A549 (cell line): ENCODE measurements at regions not wholly inside any gene's neighbourhood (a gene's known extent, or its start where the extent isn't known, plus 50 kb on each side); places are given as distances from the start of the nearest gene placed in this dataset.

Experiments used
- ATAC-seq, 2 experiments: fragments of 200-7000 bp in 1 of 2; fragments of >200 bp in 1 of 2; cut with Nextera tagmentation in 1 of 2; cut with Tn5 transposase in 1 of 2; 3 replicates each; pipeline versions ENCODE4 v1.8.0 to v1.9.1; 2018 to 2020; ENCODE audit warnings: mild to moderate bottlenecking in 1 of 2, moderate library complexity in 1 of 2
- CTCF ChIA-PET: fragments of 300-600 bp; sonication (Branson Sonifier 250); formaldehyde crosslinking; extraction: SDS; loops from one replicate; lab custom pipeline; 2021; ENCODE audit warnings: antibody characterized with exemption, inconsistent platforms; lab: Yijun Ruan, JAX
- POLR2A ChIA-PET: fragments of 350-600 bp; formaldehyde crosslinking; extraction: SDS; loops from one replicate; lab custom pipeline; 2021; ENCODE audit warnings: antibody characterized with exemption, inconsistent platforms; lab: Yijun Ruan, JAX
- DNase-seq, 2 experiments: peaks; one replicate each; pipeline versions ENCODE4 v3.0.0 to v3.0.0-alpha.2; 2011 to 2016; ENCODE audit warnings: low read depth in 1 of 2, low spot score in 1 of 2
- FAIRE-seq: peaks from 2 replicates; lab custom pipeline; 2011; peaks lifted over from hg19 to GRCh38; lab: Jason Lieb, UNC
- H3K27ac ChIP-seq, 2 experiments: fragments of >200 bp; sonication (Bioruptor Twin); formaldehyde crosslinking; 3 replicates each; pipeline ENCODE4 v1.5.1; 2016 to 2017
- H3K4me1 ChIP-seq: fragments of >200 bp; sonication (Bioruptor Twin); formaldehyde crosslinking; 3 replicates; pipeline ENCODE4 v1.6.1; 2016
- H3K4me2 ChIP-seq: fragments of >200 bp; sonication (Bioruptor Twin); formaldehyde crosslinking; 3 replicates; pipeline ENCODE4 v1.6.1; 2016
- H3K4me3 ChIP-seq: fragments of >200 bp; sonication (Bioruptor Twin); formaldehyde crosslinking; 3 replicates; pipeline ENCODE4 v1.5.1; 2016
- H3K9me3 ChIP-seq: fragments of >200 bp; sonication (Bioruptor Twin); formaldehyde crosslinking; 3 replicates; pipeline ENCODE4 v1.6.1; 2016
- CBX2 ChIP-seq: fragments of 200-600 bp; sonication (generic); IDR thresholded peaks from 2 replicates; pipeline ENCODE4 v1.6.1; 2016; ENCODE audit warnings: low read depth, mild to moderate bottlenecking, borderline replicate concordance
- CHD2 ChIP-seq: fragments of 150-350 bp; IDR thresholded peaks from 2 replicates; pipeline ENCODE4 v1.6.1; 2014; ENCODE audit warnings: low read length; ENCODE audit not compliant: partially characterized antibody
- CHD4 ChIP-seq: fragments of 200-600 bp; sonication (generic); IDR thresholded peaks from 2 replicates; pipeline ENCODE4 v1.6.1; 2016; ENCODE audit warnings: antibody characterized with exemption, mild to moderate bottlenecking, borderline replicate concordance
- EHMT2 ChIP-seq: fragments of 200-600 bp; sonication (generic); IDR thresholded peaks from 2 replicates; pipeline ENCODE4 v1.6.1; 2016; ENCODE audit warnings: antibody characterized with exemption, low read depth, mild to moderate bottlenecking, moderate library complexity
- EP300 ChIP-seq, 2 experiments: fragments of >200 bp; sonication (Bioruptor Twin); formaldehyde crosslinking; IDR thresholded peaks; 2 replicates in 1 of 2; 3 replicates in 1 of 2; pipeline ENCODE4 v1.6.1; 2016 to 2017
- ESRRA ChIP-seq: fragments of 150-350 bp; IDR thresholded peaks from 2 replicates; pipeline ENCODE4 v1.6.1; 2014; ENCODE audit warnings: mild to moderate bottlenecking, low read length, borderline replicate concordance
- FOSB ChIP-seq: fragments of 250-450 bp; sonication (Bioruptor Pico); IDR thresholded peaks from 2 replicates; pipeline ENCODE4 v1.5.0; 2020; ENCODE audit warnings: mild to moderate bottlenecking, moderate library complexity
- FOXS1 ChIP-seq: fragments of 250-450 bp; sonication (Bioruptor Pico); IDR thresholded peaks from 2 replicates; pipeline ENCODE4 v1.5.0; 2020; ENCODE audit warnings: mild to moderate bottlenecking, moderate library complexity
- GATA3 ChIP-seq: IDR thresholded peaks from 2 replicates; pipeline ENCODE4 v1.6.1; 2012; ENCODE audit warnings: borderline replicate concordance
- HDAC2 ChIP-seq: fragments of 200-600 bp; sonication (generic); IDR thresholded peaks from 2 replicates; pipeline ENCODE4 v1.6.1; 2016
- HOXA7 ChIP-seq: fragments of 250-450 bp; sonication (Bioruptor Pico); IDR thresholded peaks from 2 replicates; pipeline ENCODE4 v1.5.0; 2020; ENCODE audit warnings: mild to moderate bottlenecking, moderate library complexity
- HOXB13 ChIP-seq: fragments of 250-450 bp; sonication (Bioruptor Pico); IDR thresholded peaks from 2 replicates; pipeline ENCODE4 v1.5.0; 2020; ENCODE audit warnings: low read depth, mild to moderate bottlenecking, moderate library complexity
- HOXB5 ChIP-seq: fragments of 250-450 bp; sonication (Bioruptor Pico); IDR thresholded peaks from 2 replicates; pipeline ENCODE4 v1.5.0; 2020; ENCODE audit warnings: mild to moderate bottlenecking, moderate library complexity
- KDM1A ChIP-seq: fragments of 200-600 bp; sonication (generic); IDR thresholded peaks from 2 replicates; pipeline ENCODE4 v1.6.1; 2016; ENCODE audit warnings: low read depth, mild to moderate bottlenecking
- KDM5A ChIP-seq: fragments of 200-600 bp; sonication (generic); IDR thresholded peaks from 2 replicates; pipeline ENCODE4 v1.6.1; 2016; ENCODE audit warnings: antibody characterized with exemption, mild to moderate bottlenecking
- MAZ ChIP-seq: fragments of 150-350 bp; IDR thresholded peaks from 2 replicates; pipeline ENCODE4 v1.6.1; 2014; ENCODE audit warnings: antibody characterized with exemption, low read depth, low read length, borderline replicate concordance
- NR3C1 ChIP-seq: fragments of >200 bp; sonication (Bioruptor Twin); formaldehyde crosslinking; IDR thresholded peaks from 3 replicates; pipeline ENCODE4 v1.6.1; 2017
- PHF8 ChIP-seq: fragments of 200-600 bp; sonication (generic); IDR thresholded peaks from 2 replicates; pipeline ENCODE4 v1.6.1; 2016; ENCODE audit warnings: low read depth, mild to moderate bottlenecking, antibody characterized with exemption, moderate library complexity, borderline replicate concordance
- POLR2A ChIP-seq: IDR thresholded peaks from 2 replicates; pipeline ENCODE4 v1.6.1; 2012; ENCODE audit warnings: mild to moderate bottlenecking, low read length
- POLR2AphosphoS2 ChIP-seq: conservative IDR thresholded peaks from 2 replicates; pipeline ENCODE4 v1.6.1; 2012; ENCODE audit warnings: low read length, improper control_type of control experiment, inconsistent platforms
- RAD21 ChIP-seq, 2 experiments: fragments of >200 bp in 1 of 2; sonication (Bioruptor Twin) in 1 of 2; formaldehyde crosslinking in 1 of 2; IDR thresholded peaks in 1 of 2; conservative IDR thresholded peaks in 1 of 2; 2 replicates in 1 of 2; 3 replicates in 1 of 2; pipeline ENCODE4 v1.6.1; 2012 to 2018; ENCODE audit warnings: inconsistent platforms in 1 of 2
- RARB ChIP-seq: fragments of 250-450 bp; sonication (Bioruptor Pico); IDR thresholded peaks from 2 replicates; pipeline ENCODE4 v1.8.0; 2021; ENCODE audit warnings: mild to moderate bottlenecking, moderate library complexity
- RCOR1 ChIP-seq: fragments of 150-350 bp; IDR thresholded peaks from 2 replicates; pipeline ENCODE4 v1.6.1; 2014; ENCODE audit warnings: antibody characterized with exemption, low read length, low read depth
- RFX5 ChIP-seq: fragments of 450-650 bp; IDR thresholded peaks from 2 replicates; pipeline ENCODE4 v1.7.1; 2014; ENCODE audit warnings: antibody characterized with exemption, mild to moderate bottlenecking, moderate library complexity
- SREBF2 ChIP-seq: fragments of 450-650 bp; IDR thresholded peaks from 2 replicates; pipeline ENCODE4 v1.6.1; 2014; ENCODE audit warnings: mild to moderate bottlenecking, moderate library complexity
- ZNF302 ChIP-seq: fragments of 250-450 bp; sonication (Bioruptor Pico); IDR thresholded peaks from 2 replicates; pipeline ENCODE4 v1.9.0; 2021; ENCODE audit warnings: inconsistent platforms, mild to moderate bottlenecking, moderate library complexity
- ZSCAN20 ChIP-seq: fragments of 250-450 bp; sonication (Bioruptor Pico); IDR thresholded peaks from 2 replicates; pipeline ENCODE4 v1.8.0; 2022; ENCODE audit warnings: mild to moderate bottlenecking, moderate library complexity
- WGBS: methylation state at CpG from one replicate; pipeline ENCODE4 v1.1.6; 2017; ENCODE audit errors: missing lambda C conversion rate; 5-methylcytosine and 5-hydroxymethylcytosine counted together
- TF ChIP-seq, protein P1 (sequence below): fragments of >200 bp; sonication (Bioruptor Twin); formaldehyde crosslinking; IDR thresholded peaks from 3 replicates; pipeline ENCODE4 v1.5.1; 2016
- TF ChIP-seq, protein P2 (sequence below): IDR thresholded peaks from 2 replicates; pipeline ENCODE4 v1.6.1; 2012
- TF ChIP-seq, protein P3 (sequence below): IDR thresholded peaks from 2 replicates; pipeline ENCODE4 v1.6.1; 2012; ENCODE audit warnings: low read depth, borderline replicate concordance
- TF ChIP-seq, protein P4 (sequence below): fragments of 200-600 bp; sonication (generic); IDR thresholded peaks from 2 replicates; pipeline ENCODE4 v1.6.1; 2016; ENCODE audit warnings: antibody characterized with exemption, mild to moderate bottlenecking, moderate library complexity

DNA sequence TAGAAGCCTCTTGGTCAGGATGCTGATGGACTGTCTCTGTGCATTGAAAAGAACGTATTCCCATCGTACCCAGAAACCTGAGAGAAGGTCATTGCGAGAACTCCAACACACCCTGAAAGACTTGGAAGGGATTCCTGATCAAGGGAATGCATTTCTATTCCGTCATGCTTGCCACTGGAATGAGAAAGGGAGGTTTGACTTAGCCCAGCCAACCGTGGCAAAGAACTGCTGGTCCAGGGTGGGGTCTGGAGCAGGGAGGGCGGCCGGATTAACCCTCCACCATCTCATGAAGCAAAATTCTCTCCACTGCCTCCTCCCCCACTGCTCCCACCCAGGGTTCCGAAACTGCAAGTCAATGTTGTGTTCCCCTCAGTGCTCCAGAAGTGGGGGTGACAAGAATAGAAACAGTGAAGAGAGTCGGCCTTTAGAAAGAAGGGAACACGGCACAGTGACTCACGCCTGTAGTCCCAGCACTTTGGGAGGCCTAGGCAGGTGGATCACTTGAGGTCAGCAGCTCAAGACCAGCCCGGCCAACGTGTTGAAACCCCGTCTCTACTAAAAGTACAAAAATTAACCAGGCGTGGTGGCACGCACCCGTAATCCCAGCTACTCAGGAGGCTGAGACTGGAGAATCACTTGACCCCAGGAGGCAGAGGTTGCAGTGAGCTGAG is 137.5 kb upstream of the MGMT start:
- Histone ChIP-seq H3K27ac (no peak overlapping the region), H3K9me3 (no peaks in the 10 kb centered on the region), H3K4me1 (no peaks in the 10 kb centered on the region), H3K4me2 (no peak overlapping the region), H3K4me3 (no peak overlapping the region)
- POLR2A ChIA-PET, result no interaction called here
- CTCF ChIA-PET, result no interaction called here
- ATAC-seq (no peak), DNase-seq (no peak), FAIRE-seq (no peak)
- 6% methylated on average over 17 of the region's 17 CpGs for WGBS
- TF ChIP-seq RCOR1 (no peak), EHMT2 (no peak), ZSCAN20 (no peak), CHD4 (no peak), NR3C1 (no peak), POLR2A (no peak), ESRRA (no peak), PHF8 (no peak), GATA3 (no peak), ZNF302 (CRISPR knock-in tag) (no peak)
- TF ChIP-seq, protein P1, sequence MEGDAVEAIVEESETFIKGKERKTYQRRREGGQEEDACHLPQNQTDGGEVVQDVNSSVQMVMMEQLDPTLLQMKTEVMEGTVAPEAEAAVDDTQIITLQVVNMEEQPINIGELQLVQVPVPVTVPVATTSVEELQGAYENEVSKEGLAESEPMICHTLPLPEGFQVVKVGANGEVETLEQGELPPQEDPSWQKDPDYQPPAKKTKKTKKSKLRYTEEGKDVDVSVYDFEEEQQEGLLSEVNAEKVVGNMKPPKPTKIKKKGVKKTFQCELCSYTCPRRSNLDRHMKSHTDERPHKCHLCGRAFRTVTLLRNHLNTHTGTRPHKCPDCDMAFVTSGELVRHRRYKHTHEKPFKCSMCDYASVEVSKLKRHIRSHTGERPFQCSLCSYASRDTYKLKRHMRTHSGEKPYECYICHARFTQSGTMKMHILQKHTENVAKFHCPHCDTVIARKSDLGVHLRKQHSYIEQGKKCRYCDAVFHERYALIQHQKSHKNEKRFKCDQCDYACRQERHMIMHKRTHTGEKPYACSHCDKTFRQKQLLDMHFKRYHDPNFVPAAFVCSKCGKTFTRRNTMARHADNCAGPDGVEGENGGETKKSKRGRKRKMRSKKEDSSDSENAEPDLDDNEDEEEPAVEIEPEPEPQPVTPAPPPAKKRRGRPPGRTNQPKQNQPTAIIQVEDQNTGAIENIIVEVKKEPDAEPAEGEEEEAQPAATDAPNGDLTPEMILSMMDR, result no peak

DNA sequence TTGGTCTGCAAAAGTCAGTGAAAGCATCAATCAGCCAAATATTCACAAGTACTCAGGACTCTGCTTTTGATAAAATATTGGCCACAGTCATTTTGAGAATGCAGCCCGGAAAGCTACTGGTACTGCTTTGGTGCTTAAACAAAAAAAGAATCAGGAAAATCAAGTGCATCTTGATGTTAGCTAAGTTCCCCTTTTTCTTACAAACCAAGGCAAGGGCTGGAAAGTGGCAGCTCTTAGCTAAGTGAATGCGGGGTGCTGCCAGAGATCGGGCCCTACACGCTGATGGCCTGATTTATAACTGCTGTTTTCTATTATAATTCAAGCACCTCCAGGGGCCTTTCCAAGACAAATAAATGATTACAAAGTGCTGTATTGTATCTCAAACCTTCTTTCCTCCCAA is 136.8 kb upstream of the MGMT start:
- FAIRE-seq, result no peak

DNA sequence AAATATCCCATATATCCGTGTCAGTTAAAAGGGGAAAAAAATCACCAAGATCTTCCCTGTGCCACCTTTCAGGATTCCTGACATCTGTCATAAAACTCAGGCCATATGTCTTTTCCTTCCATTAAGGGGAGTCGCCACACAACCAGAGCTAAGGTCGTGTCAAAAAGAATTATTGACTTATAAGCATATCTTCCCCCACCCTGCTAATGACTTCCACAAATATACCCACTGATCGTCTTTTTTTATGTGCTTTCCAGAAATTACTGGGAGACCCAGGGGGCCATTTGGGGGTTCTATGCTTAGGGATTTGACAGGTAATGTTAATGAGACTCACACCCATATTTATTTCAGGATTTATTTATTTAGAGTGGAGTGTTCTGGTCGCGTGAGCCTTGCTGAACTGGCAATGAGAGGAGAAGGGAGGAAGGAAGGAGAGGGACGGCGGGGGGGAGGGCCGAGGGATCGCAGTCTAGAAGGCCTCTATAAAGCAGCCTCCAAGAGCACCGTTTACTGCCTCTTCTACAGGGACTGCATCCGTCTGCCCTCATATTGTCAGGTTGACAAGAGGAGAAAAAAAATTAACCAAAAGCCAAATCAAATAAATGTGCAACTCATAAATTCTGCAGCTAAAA is 135.7 kb upstream of the MGMT start:
- no peak for FAIRE-seq
- no peak overlapping the region for H3K4me2 ChIP-seq
- H3K4me3 ChIP-seq, result no peak overlapping the region
- WGBS, result 4% methylated on average over 12 of the region's 12 CpGs
- no peak for ATAC-seq
- ChIA-PET POLR2A (no interaction called here), CTCF (no interaction called here)
- no peak for DNase-seq
- H3K27ac ChIP-seq, result no peak overlapping the region
- no peaks in the 10 kb centered on the region for H3K4me1 ChIP-seq
- no peaks in the 10 kb centered on the region for H3K9me3 ChIP-seq
- no peak for TF ChIP-seq HOXB5 (CRISPR knock-in tag)
- TF ChIP-seq RARB (CRISPR knock-in tag), result no peak
- no peak for TF ChIP-seq KDM5A
- no peak for TF ChIP-seq RFX5
- no peak for TF ChIP-seq POLR2AphosphoS2
- TF ChIP-seq CHD2, result no peak
- TF ChIP-seq GATA3, result no peak
- no peak for TF ChIP-seq ZNF302 (CRISPR knock-in tag)
- TF ChIP-seq MAZ, result no peak
- no peak for TF ChIP-seq SREBF2
- TF ChIP-seq KDM1A, result no peak
- no peak for TF ChIP-seq RAD21 (conservative IDR thresholded peaks at IDR 0.05 in 1 of 2, IDR thresholded peaks at IDR 0.05 in 1 of 2)
- TF ChIP-seq, protein P2, sequence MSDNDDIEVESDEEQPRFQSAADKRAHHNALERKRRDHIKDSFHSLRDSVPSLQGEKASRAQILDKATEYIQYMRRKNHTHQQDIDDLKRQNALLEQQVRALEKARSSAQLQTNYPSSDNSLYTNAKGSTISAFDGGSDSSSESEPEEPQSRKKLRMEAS, result no peak
- TF ChIP-seq, protein P3, sequence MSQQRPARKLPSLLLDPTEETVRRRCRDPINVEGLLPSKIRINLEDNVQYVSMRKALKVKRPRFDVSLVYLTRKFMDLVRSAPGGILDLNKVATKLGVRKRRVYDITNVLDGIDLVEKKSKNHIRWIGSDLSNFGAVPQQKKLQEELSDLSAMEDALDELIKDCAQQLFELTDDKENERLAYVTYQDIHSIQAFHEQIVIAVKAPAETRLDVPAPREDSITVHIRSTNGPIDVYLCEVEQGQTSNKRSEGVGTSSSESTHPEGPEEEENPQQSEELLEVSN, result no peak

More for the DNA sequence above, 136.8 kb upstream of the MGMT start:
- ATAC-seq, result no peak
- no peak for TF ChIP-seq RFX5
- no peak for TF ChIP-seq FOXS1 (CRISPR knock-in tag)
- no peak for TF ChIP-seq HOXB13 (CRISPR knock-in tag)
- TF ChIP-seq HOXA7 (CRISPR knock-in tag), result no peak
- no peak for TF ChIP-seq FOSB (CRISPR knock-in tag)
- no peak for TF ChIP-seq GATA3
- TF ChIP-seq CBX2, result no peak
- TF ChIP-seq, protein P4, sequence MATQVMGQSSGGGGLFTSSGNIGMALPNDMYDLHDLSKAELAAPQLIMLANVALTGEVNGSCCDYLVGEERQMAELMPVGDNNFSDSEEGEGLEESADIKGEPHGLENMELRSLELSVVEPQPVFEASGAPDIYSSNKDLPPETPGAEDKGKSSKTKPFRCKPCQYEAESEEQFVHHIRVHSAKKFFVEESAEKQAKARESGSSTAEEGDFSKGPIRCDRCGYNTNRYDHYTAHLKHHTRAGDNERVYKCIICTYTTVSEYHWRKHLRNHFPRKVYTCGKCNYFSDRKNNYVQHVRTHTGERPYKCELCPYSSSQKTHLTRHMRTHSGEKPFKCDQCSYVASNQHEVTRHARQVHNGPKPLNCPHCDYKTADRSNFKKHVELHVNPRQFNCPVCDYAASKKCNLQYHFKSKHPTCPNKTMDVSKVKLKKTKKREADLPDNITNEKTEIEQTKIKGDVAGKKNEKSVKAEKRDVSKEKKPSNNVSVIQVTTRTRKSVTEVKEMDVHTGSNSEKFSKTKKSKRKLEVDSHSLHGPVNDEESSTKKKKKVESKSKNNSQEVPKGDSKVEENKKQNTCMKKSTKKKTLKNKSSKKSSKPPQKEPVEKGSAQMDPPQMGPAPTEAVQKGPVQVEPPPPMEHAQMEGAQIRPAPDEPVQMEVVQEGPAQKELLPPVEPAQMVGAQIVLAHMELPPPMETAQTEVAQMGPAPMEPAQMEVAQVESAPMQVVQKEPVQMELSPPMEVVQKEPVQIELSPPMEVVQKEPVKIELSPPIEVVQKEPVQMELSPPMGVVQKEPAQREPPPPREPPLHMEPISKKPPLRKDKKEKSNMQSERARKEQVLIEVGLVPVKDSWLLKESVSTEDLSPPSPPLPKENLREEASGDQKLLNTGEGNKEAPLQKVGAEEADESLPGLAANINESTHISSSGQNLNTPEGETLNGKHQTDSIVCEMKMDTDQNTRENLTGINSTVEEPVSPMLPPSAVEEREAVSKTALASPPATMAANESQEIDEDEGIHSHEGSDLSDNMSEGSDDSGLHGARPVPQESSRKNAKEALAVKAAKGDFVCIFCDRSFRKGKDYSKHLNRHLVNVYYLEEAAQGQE, result no peak
- no peak for TF ChIP-seq HDAC2
- no peak for TF ChIP-seq EP300 (IDR thresholded peaks at IDR 0.05)
- no peak for DNase-seq
- Histone ChIP-seq H3K4me1 (no peaks in the 10 kb centered on the region), H3K4me2 (no peak overlapping the region), H3K4me3 (no peak overlapping the region), H3K9me3 (no peaks in the 10 kb centered on the region), H3K27ac (no peak overlapping the region)
- 43% methylated on average over 4 of the region's 4 CpGs for WGBS
- ChIA-PET POLR2A (no interaction called here), CTCF (no interaction called here)
